Activated CD4-positive, alpha-beta T cell treated with anti-CD3 and anti-CD28 coated beads, Interleukin-2, amount 10 ng/mL, durations not matched to agents 24 days and 14 days (primary cell): ENCODE measurements at regions not wholly inside any gene's neighbourhood (a gene's known extent, or its start where the extent isn't known, plus 50 kb on each side); places are given as distances from the start of the nearest gene placed in this dataset.
"Not testable (repeated sequence)": the region's sequence is repeated elsewhere in the genome, so short reads cannot be mapped to it uniquely, and the experiment has no call there.

Experiments used
- DNase-seq: peaks from one replicate; pipeline ENCODE4 v3.0.0; 2022
- H3K27ac Mint-ChIP-seq: one replicate; pipeline ENCODE4 v1.8.0; 2022; ENCODE audit warnings: mild to moderate bottlenecking, mixed read lengths
- H3K27me3 Mint-ChIP-seq: one replicate; pipeline ENCODE4 v1.8.0; 2022; ENCODE audit warnings: mixed read lengths
- H3K36me3 Mint-ChIP-seq: one replicate; pipeline ENCODE4 v1.8.0; 2022; ENCODE audit warnings: low read depth, mild to moderate bottlenecking, mixed read lengths
- H3K4me1 Mint-ChIP-seq: one replicate; pipeline ENCODE4 v1.8.0; 2021; ENCODE audit warnings: mixed read lengths
- H3K4me3 Mint-ChIP-seq: one replicate; pipeline ENCODE4 v1.8.0; 2022; ENCODE audit warnings: mild to moderate bottlenecking, moderate library complexity, mixed read lengths
- H3K9me3 Mint-ChIP-seq: one replicate; pipeline ENCODE4 v1.8.0; 2021; ENCODE audit warnings: mixed read lengths
- intact Hi-C: fragments of 100-400 bp; cut with micrococcal nuclease; formaldehyde crosslinking; loops from one replicate; pipeline ENCODE4 v1.15.1; 2023

DNA sequence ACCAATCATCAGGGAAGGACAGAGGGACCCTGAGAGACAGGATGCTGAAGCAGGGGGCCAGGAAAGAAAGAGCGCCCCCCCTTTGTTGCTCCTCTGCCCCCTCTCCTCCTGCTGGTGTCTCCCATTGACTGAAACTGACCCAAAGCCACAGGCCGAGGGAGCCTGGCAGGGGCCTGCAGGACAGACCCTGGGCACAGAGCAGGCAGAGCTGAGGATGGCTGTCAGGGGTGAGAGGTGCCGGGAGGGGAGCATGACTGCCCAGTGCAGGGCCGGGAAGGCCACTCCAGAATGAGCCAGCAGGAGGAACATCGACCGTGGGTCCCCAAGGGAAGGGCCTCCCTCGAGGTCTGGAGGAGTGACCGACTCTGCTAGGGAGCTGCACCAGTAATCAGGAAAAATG is 427.8 kb downstream of the PREX1 start:
- Mint-ChIP-seq H3K36me3 (no peaks in the 10 kb centered on the region), H3K27ac (no peak overlapping the region), H3K4me3 (no peak overlapping the region), H3K27me3 (no peaks in the 10 kb centered on the region), H3K9me3 (no peaks in the 10 kb centered on the region), H3K4me1 (no peaks in the 10 kb centered on the region)
- intact Hi-C loops = no loop called here
- no peak for DNase-seq

- no peaks in the 10 kb centered on the region for H3K27me3 Mint-ChIP-seq
- H3K4me3 Mint-ChIP-seq = no peak overlapping the region
- intact Hi-C loops = no loop called here
Observed at GRCh38 chr20:48398506-48399449, 429.0 kb downstream of the PREX1 start.

DNA sequence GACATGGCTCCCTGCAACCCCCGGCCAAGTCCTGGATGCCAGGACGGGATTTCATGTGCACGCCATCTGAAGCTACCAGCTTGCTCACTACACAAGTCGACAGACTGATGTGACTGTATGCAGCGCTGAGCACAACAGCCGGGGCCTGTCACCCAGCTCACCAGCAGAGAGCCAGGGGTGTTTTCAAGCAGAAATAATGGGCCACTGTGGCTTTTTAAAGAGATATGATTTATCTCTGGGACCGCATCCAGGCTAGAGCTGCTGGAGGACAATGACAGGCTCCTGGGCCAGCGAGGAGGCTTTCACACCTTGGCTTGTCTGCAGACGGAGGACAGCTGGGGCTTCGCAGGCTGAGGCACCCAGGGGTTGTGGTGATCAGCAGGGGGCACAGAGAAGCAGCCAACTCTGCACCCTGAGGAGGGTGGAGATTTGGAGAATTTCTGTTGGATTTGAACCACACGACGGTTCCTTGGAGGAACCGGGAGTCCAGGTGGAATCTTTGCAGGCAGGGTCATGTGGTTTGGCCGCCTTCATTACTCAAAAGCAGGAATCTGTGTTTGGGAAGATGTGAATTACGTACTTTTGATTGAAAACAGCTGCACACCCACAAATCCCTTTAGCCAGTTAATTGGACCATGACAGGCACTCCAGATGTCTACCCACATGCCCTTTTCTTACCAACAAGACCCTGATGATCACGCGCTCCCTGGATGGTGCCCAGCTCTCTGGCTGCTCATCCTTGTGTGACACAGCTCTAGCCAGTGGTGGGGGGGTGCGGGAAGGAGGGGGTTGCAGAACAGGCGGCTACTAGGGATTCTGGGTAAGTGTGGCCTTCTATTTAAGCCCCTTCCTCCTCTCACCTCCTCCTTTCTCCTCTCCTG is 430.6 kb downstream of the PREX1 start:
- H3K9me3 Mint-ChIP-seq, intact Hi-C loops, H3K27me3 Mint-ChIP-seq, H3K36me3 Mint-ChIP-seq, DNase-seq, H3K4me1 Mint-ChIP-seq, H3K27ac Mint-ChIP-seq, H3K4me3 Mint-ChIP-seq: not testable (repeated sequence)

More at GRCh38 chr20:48398506-48399449, 429.0 kb downstream of the PREX1 start:
- no peaks in the 10 kb centered on the region for H3K9me3 Mint-ChIP-seq
- no peaks in the 10 kb centered on the region for H3K36me3 Mint-ChIP-seq
- DNase-seq = no peak
- no peak overlapping the region for H3K27ac Mint-ChIP-seq
- H3K4me1 Mint-ChIP-seq = no peaks in the 10 kb centered on the region

- no peaks in the 10 kb centered on the region for H3K4me1 Mint-ChIP-seq
- H3K9me3 Mint-ChIP-seq = peaks cover 6% of the 10 kb centered on the region
- no peak overlapping the region for H3K4me3 Mint-ChIP-seq
- no peaks in the 10 kb centered on the region for H3K36me3 Mint-ChIP-seq
- intact Hi-C loops = no loop called here
- DNase-seq = no peak
- H3K27ac Mint-ChIP-seq = no peak overlapping the region
- no peaks in the 10 kb centered on the region for H3K27me3 Mint-ChIP-seq
Observed at GRCh38 chr20:48395816-48396546, 431.8 kb downstream of the PREX1 start.

DNA sequence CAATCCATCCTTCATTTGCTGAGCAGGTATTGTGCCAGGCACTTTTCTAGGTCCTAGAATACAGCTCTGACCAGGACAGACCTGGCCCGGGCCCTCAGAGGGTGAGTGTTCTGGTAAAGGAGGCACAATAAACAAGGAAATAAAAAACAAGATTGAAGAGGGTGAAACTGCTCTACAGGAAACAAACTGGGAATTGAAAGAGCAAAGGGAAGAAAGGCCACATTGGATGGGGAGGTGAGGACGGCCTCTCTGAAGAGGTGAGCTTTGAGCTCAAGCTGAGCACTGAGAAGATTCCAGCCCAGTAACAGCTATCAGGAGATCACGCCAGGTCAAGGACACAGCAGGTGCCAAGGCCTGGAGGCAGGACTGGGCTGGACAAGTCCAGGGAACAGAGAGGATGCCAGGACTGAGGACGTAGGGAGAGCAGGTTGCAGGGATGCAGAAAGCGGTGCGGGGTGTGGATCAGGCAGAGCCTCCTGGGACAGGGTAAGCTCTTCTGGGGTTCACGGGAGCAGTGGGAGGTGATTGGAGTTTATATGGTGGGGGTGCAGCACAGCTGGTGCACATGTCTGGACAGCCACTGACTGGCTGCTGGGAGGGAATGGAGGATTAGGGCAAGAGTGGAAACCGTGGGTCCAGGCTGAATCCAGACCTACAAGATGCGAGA is 433.3 kb downstream of the PREX1 start:
- intact Hi-C loops = no loop called here
- no peaks in the 10 kb centered on the region for H3K36me3 Mint-ChIP-seq
- no peaks in the 10 kb centered on the region for H3K27me3 Mint-ChIP-seq
- no peak for DNase-seq
- H3K4me3 Mint-ChIP-seq = no peak overlapping the region
- no peaks in the 10 kb centered on the region for H3K4me1 Mint-ChIP-seq
- H3K9me3 Mint-ChIP-seq = peaks cover 6% of the 10 kb centered on the region
- H3K27ac Mint-ChIP-seq = no peak overlapping the region

DNA sequence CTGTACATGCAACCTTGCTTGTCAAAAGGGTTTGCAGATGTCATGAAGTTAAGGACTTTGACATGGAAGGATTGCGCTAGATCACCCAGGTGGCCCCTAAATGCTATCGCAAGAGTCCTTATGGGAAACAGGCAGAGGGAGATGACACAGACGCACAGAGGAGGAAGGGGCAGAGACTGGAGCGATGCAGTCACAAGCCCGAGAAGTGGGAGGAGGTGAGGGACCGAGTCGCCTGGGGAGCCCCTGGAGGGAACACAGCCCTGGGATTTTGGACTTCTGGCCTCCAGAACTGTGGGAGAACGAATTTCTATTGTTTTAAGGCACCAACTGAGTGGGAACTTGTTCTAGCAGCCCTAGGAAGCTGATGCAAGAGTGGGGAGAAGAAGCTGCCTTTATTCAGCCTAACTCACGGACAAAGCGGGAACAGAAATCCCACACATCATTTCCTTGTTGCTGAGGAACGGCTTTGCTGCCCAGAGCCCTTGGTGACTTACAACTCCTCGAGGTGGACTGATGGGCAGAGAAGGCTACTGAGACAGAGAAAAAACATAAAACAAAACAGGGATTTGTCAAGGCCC is 434.0 kb downstream of the PREX1 start:
- Mint-ChIP-seq H3K27ac (no peak overlapping the region), H3K4me1 (no peaks in the 10 kb centered on the region), H3K27me3 (no peaks in the 10 kb centered on the region), H3K4me3 (no peak overlapping the region), H3K9me3 (peaks cover 6% of the 10 kb centered on the region), H3K36me3 (no peaks in the 10 kb centered on the region)
- DNase-seq = no peak
- intact Hi-C loops = no loop called here

DNA sequence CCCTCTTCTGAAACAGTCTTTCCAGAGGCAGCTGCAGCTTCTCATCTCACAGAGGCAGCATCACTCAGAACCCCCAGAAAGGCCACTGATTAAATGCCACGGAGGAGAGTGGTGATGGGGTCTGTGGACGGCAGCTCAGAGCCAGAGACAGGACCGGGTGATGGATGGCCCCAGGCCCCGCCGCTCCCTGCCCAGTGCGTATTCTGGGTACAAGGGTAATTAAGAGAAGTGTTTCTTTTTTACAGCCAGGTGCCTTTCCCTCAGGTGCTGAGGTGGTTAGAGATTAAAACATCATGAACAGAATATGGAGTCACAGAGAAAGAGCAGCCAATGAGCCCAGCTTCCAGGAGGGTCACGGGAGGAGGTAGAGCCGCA is 434.5 kb downstream of the PREX1 start:
- Mint-ChIP-seq H3K27me3 (no peaks in the 10 kb centered on the region), H3K36me3 (no peaks in the 10 kb centered on the region), H3K27ac (no peak overlapping the region), H3K4me1 (no peaks in the 10 kb centered on the region), H3K4me3 (no peak overlapping the region), H3K9me3 (peaks cover 6% of the 10 kb centered on the region)
- DNase-seq = no peak
- intact Hi-C loops = no loop called here

GRCh38 chr20:48392407-48393310 is 435.1 kb downstream of the PREX1 start:
- no peak for DNase-seq
- no peaks in the 10 kb centered on the region for H3K4me1 Mint-ChIP-seq
- no peak overlapping the region for H3K4me3 Mint-ChIP-seq
- no peaks in the 10 kb centered on the region for H3K36me3 Mint-ChIP-seq
- intact Hi-C loops = no loop called here
- H3K27me3 Mint-ChIP-seq = no peaks in the 10 kb centered on the region
- H3K27ac Mint-ChIP-seq = no peak overlapping the region
- H3K9me3 Mint-ChIP-seq = peaks cover 6% of the 10 kb centered on the region

DNA sequence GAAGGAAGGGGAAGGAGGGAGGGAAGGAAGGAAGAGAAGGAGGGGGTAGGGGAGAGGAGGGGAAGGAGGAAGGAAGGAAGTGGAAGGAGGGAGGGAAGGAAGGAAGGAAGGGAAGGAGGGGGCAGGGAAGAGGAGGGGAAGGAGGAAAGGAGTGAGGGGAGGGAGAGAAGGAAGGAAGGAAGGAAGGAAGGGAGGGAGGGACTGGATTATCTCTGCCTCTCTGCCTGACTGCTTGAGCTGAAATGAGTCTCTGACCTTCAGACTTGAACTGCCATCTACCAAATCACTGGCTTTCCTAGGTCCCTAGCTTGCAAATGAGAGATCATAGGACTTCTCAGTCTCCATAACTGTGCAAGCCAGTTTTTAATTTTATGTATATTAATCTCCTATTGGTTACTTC is 436.8 kb downstream of the PREX1 start:
- intact Hi-C loops = no loop called here
- Mint-ChIP-seq H3K27me3 (no peaks in the 10 kb centered on the region), H3K36me3 (no peaks in the 10 kb centered on the region), H3K4me3 (no peak overlapping the region), H3K27ac (no peak overlapping the region), H3K9me3 (peaks cover 6% of the 10 kb centered on the region), H3K4me1 (no peaks in the 10 kb centered on the region)
- no peak for DNase-seq

DNA sequence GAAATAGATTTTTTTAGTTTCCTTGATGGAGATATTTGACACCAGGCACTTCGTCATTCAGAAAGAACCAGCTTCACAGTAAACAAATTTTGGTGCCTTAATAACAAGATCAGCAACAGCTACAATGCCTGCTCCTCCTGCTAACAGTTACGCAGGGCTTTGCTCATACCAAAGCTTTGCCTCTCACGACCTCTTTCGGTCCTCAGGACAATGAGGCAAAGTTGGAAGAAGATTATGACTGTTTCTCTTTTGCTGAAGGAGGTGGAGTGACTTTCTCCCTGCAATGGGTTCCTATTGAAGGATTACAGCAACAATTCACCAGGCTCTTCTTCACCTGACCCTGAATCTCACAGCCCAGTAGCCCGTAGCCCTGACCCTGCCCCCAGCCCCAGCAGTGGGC is 440.1 kb downstream of the PREX1 start:
- intact Hi-C loops = no loop called here
- H3K9me3 Mint-ChIP-seq = peaks cover 6% of the 10 kb centered on the region
- H3K36me3 Mint-ChIP-seq = no peaks in the 10 kb centered on the region
- no peaks in the 10 kb centered on the region for H3K4me1 Mint-ChIP-seq
- H3K4me3 Mint-ChIP-seq = no peak overlapping the region
- H3K27me3 Mint-ChIP-seq = no peaks in the 10 kb centered on the region
- H3K27ac Mint-ChIP-seq = no peak overlapping the region
- DNase-seq = no peak

GRCh38 chr20:48385527-48385926 is 442.3 kb downstream of the PREX1 start:
- no peak overlapping the region for H3K4me3 Mint-ChIP-seq
- no peaks in the 10 kb centered on the region for H3K9me3 Mint-ChIP-seq
- no peaks in the 10 kb centered on the region for H3K27me3 Mint-ChIP-seq
- no peak overlapping the region for H3K27ac Mint-ChIP-seq
- no peak for DNase-seq
- H3K4me1 Mint-ChIP-seq = no peaks in the 10 kb centered on the region
- intact Hi-C loops = no loop called here
- H3K36me3 Mint-ChIP-seq = no peaks in the 10 kb centered on the region

- Mint-ChIP-seq H3K9me3 (no peaks in the 10 kb centered on the region), H3K4me3 (no peak overlapping the region), H3K27ac (no peak overlapping the region), H3K36me3 (no peaks in the 10 kb centered on the region), H3K27me3 (no peaks in the 10 kb centered on the region), H3K4me1 (no peaks in the 10 kb centered on the region)
- intact Hi-C loops = no loop called here
- no peak for DNase-seq
Observed at GRCh38 chr20:48385114-48385513, 442.7 kb downstream of the PREX1 start.
